Heart left ventricle (tissue), 16 donors: ENCODE measurements at regions not wholly inside any gene's neighbourhood (a gene's known extent, or its start where the extent isn't known, plus 50 kb on each side); places are given as distances from the start of the nearest gene placed in this dataset.

Source experiments
- ATAC-seq, 4 donors: fragments of 200-7000 bp; cut with Tn5 transposase; one replicate each; pipeline ENCODE4 v1.9.1; 2020 to 2022; ENCODE audit warnings: moderate library complexity in 4 of 4, mild to moderate bottlenecking in 3 of 4, moderate number of reproducible peaks in 1 of 4
- DNase-seq, 5 donors: peaks; one replicate each; pipeline ENCODE4 v3.0.0-alpha.2; 2020
- H3K27ac ChIP-seq, 12 donors: fragments of 200-600 bp; sonication (generic) in 4 of 12; one replicate each; pipeline versions ENCODE4 v1.5.0 to v1.8.0; 2016 to 2022; ENCODE audit warnings: mild to moderate bottlenecking in 2 of 12
- H3K27me3 ChIP-seq, 9 donors: fragments of 200-600 bp; sonication (generic) in 2 of 9; one replicate each; pipeline versions ENCODE4 v1.5.1 to v1.8.0; 2016 to 2022; ENCODE audit warnings: mild to moderate bottlenecking in 3 of 9
- H3K36me3 ChIP-seq, 9 donors: fragments of 200-600 bp; sonication (generic) in 2 of 9; one replicate each; pipeline versions ENCODE4 v1.5.0 to v1.8.0; 2018 to 2022; ENCODE audit warnings: mild to moderate bottlenecking in 2 of 9
- H3K4me1 ChIP-seq, 12 donors: fragments of 200-600 bp; sonication (generic) in 4 of 12; one replicate each; pipeline versions ENCODE4 v1.5.0 to v1.8.0; 2016 to 2022; ENCODE audit warnings: mild to moderate bottlenecking in 3 of 12
- H3K4me3 ChIP-seq, 12 donors: fragments of 200-600 bp; sonication (generic) in 4 of 12; one replicate each; pipeline versions ENCODE4 v1.5.0 to v1.8.0; 2017 to 2022; ENCODE audit warnings: mild to moderate bottlenecking in 9 of 12, moderate library complexity in 4 of 12
- H3K9me3 ChIP-seq, 12 donors: fragments of 200-600 bp; sonication (generic) in 4 of 12; one replicate each; pipeline versions ENCODE4 v1.5.0 to v1.8.0; 2016 to 2022; ENCODE audit warnings: mild to moderate bottlenecking in 1 of 12
- CTCF ChIP-seq, 12 donors: fragments of 200-600 bp; sonication (generic) in 4 of 12; IDR thresholded peaks; one replicate each; pipeline versions ENCODE4 v1.5.0 to v1.8.0; 2018 to 2022; ENCODE audit warnings: antibody characterized with exemption in 12 of 12, mild to moderate bottlenecking in 5 of 12
- POLR2A ChIP-seq, 2 donors: fragments of 450-650 bp; IDR thresholded peaks; one replicate each; pipeline ENCODE4 v1.6.1; 2017; ENCODE audit warnings: antibody characterized with exemption in 2 of 2, mild to moderate bottlenecking in 2 of 2, moderate library complexity in 2 of 2
- WGBS, 4 donors: extraction: QIAGEN DNeasy Blood & Tissue Kit in 2 of 4; methylation state at CpG; one replicate each; pipeline versions ENCODE4 v1.1.5 to v1.1.7; 2013 to 2018; 5-methylcytosine and 5-hydroxymethylcytosine counted together
- intact Hi-C, 10 donors: fragments of 100-400 bp; cut with DNase I; formaldehyde crosslinking; loops; one replicate each; pipeline versions ENCODE4 v1.11.1 to v1.14.2; 2022
- donor health status: ischemic (EF 13 %, LVEDD 7.1; RV severe dilation, severe dysfunction).
- donor health status: healthy with polysubstance abuse.
- donor health status: DM: no; HTN: yes; CAD: no.
- donor health status: DM: no; HTN: no; CAD: no.
- donor health status: ischemic (EF 25% LVEDD 6.9; RV normal size, moderate dysfunction).
- donor health status: ischemic (EF 25% LVEDD 5.7; RV mildly dilated, moderate dysfunction).
- donor health status: healthy.
- donor health status: DM: yes; HTN: yes; CAD: no.
- donor health status: ischemic (EF 35%, LVEDD 5.7; RV mildly dilated, moderate dysfunction).
- donor health status: nonischemic (EF 11% LVEDD 7.7; RV severe dilation, severe dysfunction).
- donor health status: DM: yes; HTN: yes; CAD: no.
- donor health status: PGD.
- donor health status: ischemic (EF 29% LVEDD 5.4; RV normal size, mild dysfunction).
- donor health status: nonischemic (EF 23%, LVEDD 6.1; RV moderate dilation, normal function).

- Histone ChIP-seq H3K36me3 (no peaks in the 10 kb centered on the region), H3K27me3 (no peaks in the 10 kb centered on the region), H3K4me3 (no peak overlapping the region), H3K27ac (no peak overlapping the region), H3K4me1 (peaks cover 0 to 17% (median 0%) of the 10 kb centered on the region in 12 donors), H3K9me3 (no peaks in the 10 kb centered on the region)
- ATAC-seq (no peak), DNase-seq (no peak)
- TF ChIP-seq CTCF (IDR thresholded peaks at IDR 0.05): no peak
- TF ChIP-seq POLR2A (IDR thresholded peaks at IDR 0.05): no peak
- WGBS, 4 donors: 87 to 92% (median 89%) methylated on average over 3 of the region's 3 CpGs
- intact Hi-C loops: no loop called here
Measured at GRCh38 chr2:145595296-145595695, 1075.4 kb upstream of the ZEB2 start.

DNA sequence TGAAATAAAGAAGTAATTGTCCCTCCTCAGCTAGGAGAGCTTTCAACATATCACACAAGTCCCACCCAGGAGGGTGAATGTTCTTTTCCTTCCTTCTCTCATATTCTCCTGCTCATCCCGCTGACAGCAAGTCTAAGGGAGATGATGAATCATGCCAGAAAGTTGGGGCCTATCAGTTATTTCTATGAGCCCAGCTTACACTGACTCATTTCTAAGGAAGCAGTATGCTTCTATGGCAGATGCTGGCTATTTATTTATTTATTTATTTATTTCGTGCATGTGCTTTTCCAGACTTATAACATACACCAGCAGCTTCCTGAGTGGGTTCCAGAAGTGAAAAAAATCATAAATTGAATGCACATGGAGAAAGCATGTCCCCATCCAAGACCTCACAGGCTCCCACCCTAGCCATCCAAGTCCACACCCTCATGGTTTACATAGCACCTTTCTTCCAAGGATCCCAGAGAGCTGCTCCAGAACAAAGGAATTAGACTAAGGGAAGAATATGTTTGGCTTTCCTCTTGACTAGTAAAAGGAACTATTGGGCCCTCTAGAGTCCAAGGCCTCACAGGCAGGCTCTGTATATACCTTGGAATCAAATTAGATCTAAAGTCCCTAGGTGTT is 1074.2 kb upstream of the ZEB2 start:
- H3K4me3 ChIP-seq: no peak overlapping the region
- peak in 1 of 4 donors; percentile 18 for ATAC-seq
- intact Hi-C loops: no loop called here
- no peaks in the 10 kb centered on the region for H3K36me3 ChIP-seq
- H3K4me1 ChIP-seq: peaks cover 0 to 17% (median 0%) of the 10 kb centered on the region in 12 donors
- peak in 1 of 5 donors; percentile 3 for DNase-seq
- TF ChIP-seq CTCF (IDR thresholded peaks at IDR 0.05) (no peak), POLR2A (IDR thresholded peaks at IDR 0.05) (no peak)
- 72 to 80% (median 73%) methylated on average over 2 of the region's 2 CpGs for WGBS, 4 donors
- H3K27me3 ChIP-seq: no peaks in the 10 kb centered on the region
- H3K9me3 ChIP-seq: no peaks in the 10 kb centered on the region
- H3K27ac ChIP-seq: no peak overlapping the region

- DNase-seq (no peak), ATAC-seq (no peak)
- Histone ChIP-seq H3K4me3 (no peak overlapping the region), H3K36me3 (no peaks in the 10 kb centered on the region), H3K4me1 (peaks cover 0 to 17% (median 0%) of the 10 kb centered on the region in 12 donors), H3K27ac (no peak overlapping the region), H3K27me3 (no peaks in the 10 kb centered on the region), H3K9me3 (no peaks in the 10 kb centered on the region)
- intact Hi-C loops: no loop called here
- WGBS, 4 donors: 80 to 89% (median 85%) methylated on average over 1 of the region's 1 CpG
- TF ChIP-seq CTCF (IDR thresholded peaks at IDR 0.05): no peak
- no peak for TF ChIP-seq POLR2A (IDR thresholded peaks at IDR 0.05)
Measured at GRCh38 chr2:145593280-145593679, 1073.4 kb upstream of the ZEB2 start.

- TF ChIP-seq CTCF (IDR thresholded peaks at IDR 0.05) (no peak), POLR2A (IDR thresholded peaks at IDR 0.05) (no peak)
- intact Hi-C loops: no loop called here
- no peak for DNase-seq
- Histone ChIP-seq H3K27ac (no peak overlapping the region), H3K4me3 (no peak overlapping the region), H3K27me3 (no peaks in the 10 kb centered on the region), H3K4me1 (peaks cover 0 to 12% (median 0%) of the 10 kb centered on the region in 12 donors), H3K9me3 (no peaks in the 10 kb centered on the region), H3K36me3 (no peaks in the 10 kb centered on the region)
- no peak for ATAC-seq
- WGBS, 4 donors: 64 to 93% (median 87%) methylated on average over 1 of the region's 1 CpG
Measured at GRCh38 chr2:145592361-145592760, 1072.4 kb upstream of the ZEB2 start.
